PFSK-1 (cell line): ENCODE measurements at regions not wholly inside any gene's neighbourhood (a gene's known extent, or its start where the extent isn't known, plus 50 kb on each side); places are given as distances from the start of the nearest gene placed in this dataset.

Experiments used
- FOXP2 ChIP-seq: optimal IDR thresholded peaks from 2 replicates; pipeline ENCODE3; 2011; ENCODE audit warnings: borderline replicate concordance, control low read depth, inconsistent platforms; ENCODE audit not compliant: insufficient read depth; ENCODE audit errors: extremely low read length, extremely low read depth
- POLR2AphosphoS5 ChIP-seq: IDR thresholded peaks from 2 replicates; pipeline ENCODE4 v1.6.1; 2012; ENCODE audit warnings: low read depth, mild to moderate bottlenecking, control low read depth, low read length, moderate library complexity
- SIN3A ChIP-seq: IDR thresholded peaks from 2 replicates; pipeline ENCODE4 v1.6.1; 2012; ENCODE audit warnings: mild to moderate bottlenecking, low read length, moderate library complexity, borderline replicate concordance; ENCODE audit not compliant: insufficient read depth
- TAF1 ChIP-seq: IDR thresholded peaks from 2 replicates; pipeline ENCODE4 v1.6.1; 2012; ENCODE audit warnings: low read length, control low read depth, borderline replicate concordance; ENCODE audit not compliant: insufficient read depth
- TF ChIP-seq, protein P1 (sequence below), 2 experiments: IDR thresholded peaks; 2 replicates each; pipeline versions ENCODE4 v1.6.1 to v1.8.0; 2011 to 2012; ENCODE audit warnings: low read depth in 2 of 2, low read length in 2 of 2, control low read depth in 1 of 2, inconsistent platforms in 1 of 2, mild to moderate bottlenecking in 1 of 2, moderate library complexity in 1 of 2; ENCODE audit not compliant: insufficient read depth in 1 of 2

DNA sequence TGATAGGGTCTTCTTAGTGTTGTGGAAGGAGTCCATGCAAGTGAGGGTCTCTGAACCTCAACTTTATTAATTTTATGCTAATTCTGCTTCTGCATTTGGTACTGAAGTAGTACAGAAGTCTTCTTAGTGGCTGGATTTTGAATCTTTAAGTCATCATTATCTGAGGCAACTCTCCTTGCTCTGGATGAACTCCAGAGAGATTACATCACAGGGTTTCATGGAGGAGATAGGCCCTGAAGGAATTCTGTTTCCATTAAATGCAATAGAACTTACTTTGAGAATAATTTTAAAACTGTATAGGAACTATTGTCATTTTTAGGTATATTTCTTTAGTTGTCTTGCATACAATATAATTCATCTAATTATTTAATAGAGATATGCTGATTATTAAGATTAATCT lies 451.2 kb downstream of the FAT4 start:
- TF ChIP-seq TAF1 (no peak), SIN3A (no peak), POLR2AphosphoS5 (no peak), FOXP2 (no peak)
- TF ChIP-seq, protein P1, sequence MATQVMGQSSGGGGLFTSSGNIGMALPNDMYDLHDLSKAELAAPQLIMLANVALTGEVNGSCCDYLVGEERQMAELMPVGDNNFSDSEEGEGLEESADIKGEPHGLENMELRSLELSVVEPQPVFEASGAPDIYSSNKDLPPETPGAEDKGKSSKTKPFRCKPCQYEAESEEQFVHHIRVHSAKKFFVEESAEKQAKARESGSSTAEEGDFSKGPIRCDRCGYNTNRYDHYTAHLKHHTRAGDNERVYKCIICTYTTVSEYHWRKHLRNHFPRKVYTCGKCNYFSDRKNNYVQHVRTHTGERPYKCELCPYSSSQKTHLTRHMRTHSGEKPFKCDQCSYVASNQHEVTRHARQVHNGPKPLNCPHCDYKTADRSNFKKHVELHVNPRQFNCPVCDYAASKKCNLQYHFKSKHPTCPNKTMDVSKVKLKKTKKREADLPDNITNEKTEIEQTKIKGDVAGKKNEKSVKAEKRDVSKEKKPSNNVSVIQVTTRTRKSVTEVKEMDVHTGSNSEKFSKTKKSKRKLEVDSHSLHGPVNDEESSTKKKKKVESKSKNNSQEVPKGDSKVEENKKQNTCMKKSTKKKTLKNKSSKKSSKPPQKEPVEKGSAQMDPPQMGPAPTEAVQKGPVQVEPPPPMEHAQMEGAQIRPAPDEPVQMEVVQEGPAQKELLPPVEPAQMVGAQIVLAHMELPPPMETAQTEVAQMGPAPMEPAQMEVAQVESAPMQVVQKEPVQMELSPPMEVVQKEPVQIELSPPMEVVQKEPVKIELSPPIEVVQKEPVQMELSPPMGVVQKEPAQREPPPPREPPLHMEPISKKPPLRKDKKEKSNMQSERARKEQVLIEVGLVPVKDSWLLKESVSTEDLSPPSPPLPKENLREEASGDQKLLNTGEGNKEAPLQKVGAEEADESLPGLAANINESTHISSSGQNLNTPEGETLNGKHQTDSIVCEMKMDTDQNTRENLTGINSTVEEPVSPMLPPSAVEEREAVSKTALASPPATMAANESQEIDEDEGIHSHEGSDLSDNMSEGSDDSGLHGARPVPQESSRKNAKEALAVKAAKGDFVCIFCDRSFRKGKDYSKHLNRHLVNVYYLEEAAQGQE (IDR thresholded peaks at IDR 0.05; ENCODE audit: insufficient read depth in 1 of 2, low read depth in 2 of 2, low read length in 2 of 2): no peak
